ENCODE measurements at regions not wholly inside any gene's neighbourhood (a gene's known extent, or its start where the extent isn't known, plus 50 kb on each side); places are given as distances from the start of the nearest gene placed in this dataset.

GRCh38 chr4:137692205-137692604, 159.9 kb upstream of the PCDH18 start:
- Histone ChIP-seq H3K4me1 (ENCODE audit: insufficient read depth, poor library complexity, severe bottlenecking) (no peaks in the 10 kb centered on the region), H3K27me3 (ENCODE audit: insufficient read depth, poor library complexity, severe bottlenecking) (no peaks in the 10 kb centered on the region), H3K9me3 (ENCODE audit: severe bottlenecking) (no peaks in the 10 kb centered on the region), H3K27ac (ENCODE audit: poor library complexity, severe bottlenecking) (no peak overlapping the region), H3K36me3 (ENCODE audit: low read depth) (no peaks in the 10 kb centered on the region), H3K4me3 (ENCODE audit: severe bottlenecking) (no peak overlapping the region)
- ATAC-seq (ENCODE audit: low read depth) (no peak), DNase-seq (ENCODE audit: low spot score) (no peak)
- TF ChIP-seq, protein P1, sequence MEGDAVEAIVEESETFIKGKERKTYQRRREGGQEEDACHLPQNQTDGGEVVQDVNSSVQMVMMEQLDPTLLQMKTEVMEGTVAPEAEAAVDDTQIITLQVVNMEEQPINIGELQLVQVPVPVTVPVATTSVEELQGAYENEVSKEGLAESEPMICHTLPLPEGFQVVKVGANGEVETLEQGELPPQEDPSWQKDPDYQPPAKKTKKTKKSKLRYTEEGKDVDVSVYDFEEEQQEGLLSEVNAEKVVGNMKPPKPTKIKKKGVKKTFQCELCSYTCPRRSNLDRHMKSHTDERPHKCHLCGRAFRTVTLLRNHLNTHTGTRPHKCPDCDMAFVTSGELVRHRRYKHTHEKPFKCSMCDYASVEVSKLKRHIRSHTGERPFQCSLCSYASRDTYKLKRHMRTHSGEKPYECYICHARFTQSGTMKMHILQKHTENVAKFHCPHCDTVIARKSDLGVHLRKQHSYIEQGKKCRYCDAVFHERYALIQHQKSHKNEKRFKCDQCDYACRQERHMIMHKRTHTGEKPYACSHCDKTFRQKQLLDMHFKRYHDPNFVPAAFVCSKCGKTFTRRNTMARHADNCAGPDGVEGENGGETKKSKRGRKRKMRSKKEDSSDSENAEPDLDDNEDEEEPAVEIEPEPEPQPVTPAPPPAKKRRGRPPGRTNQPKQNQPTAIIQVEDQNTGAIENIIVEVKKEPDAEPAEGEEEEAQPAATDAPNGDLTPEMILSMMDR (IDR thresholded peaks at IDR 0.05; ENCODE audit: poor library complexity, severe bottlenecking) = no peak

GRCh38 chr4:137688651-137689050, 156.4 kb upstream of the PCDH18 start:
- Histone ChIP-seq H3K9me3 (ENCODE audit: severe bottlenecking) (no peaks in the 10 kb centered on the region), H3K4me3 (ENCODE audit: severe bottlenecking) (no peak overlapping the region), H3K27me3 (ENCODE audit: insufficient read depth, poor library complexity, severe bottlenecking) (no peaks in the 10 kb centered on the region), H3K36me3 (ENCODE audit: low read depth) (no peaks in the 10 kb centered on the region), H3K27ac (ENCODE audit: poor library complexity, severe bottlenecking) (no peak overlapping the region), H3K4me1 (ENCODE audit: insufficient read depth, poor library complexity, severe bottlenecking) (no peaks in the 10 kb centered on the region)
- ATAC-seq (ENCODE audit: low read depth) (no peak), DNase-seq (ENCODE audit: low spot score) (no peak)
- TF ChIP-seq, protein P1 (IDR thresholded peaks at IDR 0.05; ENCODE audit: poor library complexity, severe bottlenecking) = no peak

- Histone ChIP-seq H3K9me3 (ENCODE audit: severe bottlenecking) (no peaks in the 10 kb centered on the region), H3K27me3 (ENCODE audit: insufficient read depth, poor library complexity, severe bottlenecking) (no peaks in the 10 kb centered on the region), H3K4me1 (ENCODE audit: insufficient read depth, poor library complexity, severe bottlenecking) (no peaks in the 10 kb centered on the region), H3K4me3 (ENCODE audit: severe bottlenecking) (no peak overlapping the region), H3K27ac (ENCODE audit: poor library complexity, severe bottlenecking) (no peak overlapping the region), H3K36me3 (ENCODE audit: low read depth) (no peaks in the 10 kb centered on the region)
- ATAC-seq (ENCODE audit: low read depth) (no peak), DNase-seq (ENCODE audit: low spot score) (no peak)
- TF ChIP-seq, protein P1 (IDR thresholded peaks at IDR 0.05; ENCODE audit: poor library complexity, severe bottlenecking) = no peak
Measured at GRCh38 chr4:137685357-137685756, 153.1 kb upstream of the PCDH18 start.

DNA sequence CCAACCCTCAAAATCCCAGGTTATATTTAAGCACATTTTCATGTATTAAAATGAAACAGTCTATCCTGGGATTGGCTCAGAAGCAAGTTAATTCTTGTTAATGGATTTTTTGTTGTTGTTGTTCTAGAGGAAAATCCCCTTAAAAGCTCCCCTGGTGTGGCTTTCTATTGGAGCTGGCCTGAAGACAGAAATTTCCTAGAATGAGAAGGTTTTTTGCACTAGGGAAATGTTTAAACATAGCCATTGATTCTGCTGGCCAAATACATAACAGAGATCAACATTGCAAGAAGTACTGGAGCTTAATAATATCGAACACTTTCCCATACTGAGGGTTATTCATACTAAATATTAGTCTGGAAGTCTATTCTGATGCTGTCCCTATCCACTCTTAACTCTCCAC, 148.8 kb upstream of the PCDH18 start:
- Histone ChIP-seq H3K9me3 (ENCODE audit: severe bottlenecking) (no peaks in the 10 kb centered on the region), H3K27ac (ENCODE audit: poor library complexity, severe bottlenecking) (no peak overlapping the region), H3K27me3 (ENCODE audit: insufficient read depth, poor library complexity, severe bottlenecking) (no peaks in the 10 kb centered on the region), H3K4me3 (ENCODE audit: severe bottlenecking) (no peak overlapping the region), H3K36me3 (ENCODE audit: low read depth) (no peaks in the 10 kb centered on the region), H3K4me1 (ENCODE audit: insufficient read depth, poor library complexity, severe bottlenecking) (peaks cover 16% of the 10 kb centered on the region)
- DNase-seq (ENCODE audit: low spot score) (no peak), ATAC-seq (ENCODE audit: low read depth) (no peak)
- TF ChIP-seq, protein P1 (IDR thresholded peaks at IDR 0.05; ENCODE audit: poor library complexity, severe bottlenecking) = no peak

DNA sequence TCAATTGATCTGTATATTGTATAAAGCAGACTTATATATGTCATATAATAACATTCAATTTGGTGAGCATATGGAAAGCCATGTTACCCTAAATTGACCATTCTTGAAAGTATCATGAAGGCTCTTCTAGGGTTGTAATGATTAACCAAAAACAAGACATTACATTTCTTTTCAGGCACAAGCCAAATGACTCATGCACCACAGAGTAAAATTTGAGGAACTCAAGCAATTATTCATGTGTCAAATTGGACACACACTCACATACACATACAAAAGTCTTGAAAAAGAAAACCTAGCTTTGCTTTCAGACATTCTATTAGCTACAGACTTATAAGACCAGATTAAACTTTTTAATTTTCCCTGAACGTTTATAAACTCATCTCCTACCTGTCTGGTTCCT, 146.5 kb upstream of the PCDH18 start:
- no peaks in the 10 kb centered on the region for H3K27me3 ChIP-seq (ENCODE audit: insufficient read depth, poor library complexity, severe bottlenecking)
- no peaks in the 10 kb centered on the region for H3K36me3 ChIP-seq (ENCODE audit: low read depth)
- ATAC-seq (ENCODE audit: low read depth) = peak; percentile 61; the same call in 2 of the 3 replicates
- no peaks in the 10 kb centered on the region for H3K9me3 ChIP-seq (ENCODE audit: severe bottlenecking)
- H3K4me3 ChIP-seq (ENCODE audit: severe bottlenecking) = no peak overlapping the region
- TF ChIP-seq, protein P1 (IDR thresholded peaks at IDR 0.05; ENCODE audit: poor library complexity, severe bottlenecking) = no peak
- DNase-seq (ENCODE audit: low spot score) = no peak
- H3K27ac ChIP-seq (ENCODE audit: poor library complexity, severe bottlenecking) = no peak overlapping the region
- peaks cover 16% of the 10 kb centered on the region for H3K4me1 ChIP-seq (ENCODE audit: insufficient read depth, poor library complexity, severe bottlenecking)

Measured in RWPE2 (cell line).